Suprapubic skin (tissue), 4 donors: ENCODE measurements at regions not wholly inside any gene's neighbourhood (a gene's known extent, or its start where the extent isn't known, plus 50 kb on each side); places are given as distances from the start of the nearest gene placed in this dataset.

Experiments
- DNase-seq, 2 donors: peaks; one replicate each; pipeline ENCODE4 v3.0.0-alpha.2; 2019; ENCODE audit warnings: low spot score in 2 of 2
- H3K27ac ChIP-seq: fragments of 200-600 bp; sonication (generic); one replicate; pipeline ENCODE4 v1.5.1; 2019
- H3K27me3 ChIP-seq: fragments of 200-600 bp; sonication (generic); one replicate; pipeline ENCODE4 v1.5.1; 2019
- H3K36me3 ChIP-seq: fragments of 200-600 bp; sonication (generic); one replicate; pipeline ENCODE4 v1.5.1; 2019
- H3K4me1 ChIP-seq: fragments of 200-600 bp; sonication (generic); one replicate; pipeline ENCODE4 v1.5.1; 2019
- H3K4me3 ChIP-seq: fragments of 200-600 bp; sonication (generic); one replicate; pipeline ENCODE4 v1.5.1; 2019; ENCODE audit warnings: mild to moderate bottlenecking
- H3K9me3 ChIP-seq: fragments of 200-600 bp; sonication (generic); one replicate; pipeline ENCODE4 v1.5.1; 2019
- EP300 ChIP-seq: sonication (generic); formaldehyde crosslinking; IDR thresholded peaks from one replicate; pipeline ENCODE4 v1.6.1; 2017; ENCODE audit warnings: antibody characterized with exemption
- POLR2A ChIP-seq, 2 donors: fragments of 450-650 bp; IDR thresholded peaks; one replicate each; pipeline ENCODE4 v1.6.1; 2017; ENCODE audit warnings: antibody characterized with exemption in 2 of 2, mild to moderate bottlenecking in 2 of 2, moderate library complexity in 2 of 2
- POLR2AphosphoS5 ChIP-seq, 3 donors: sonication (generic); formaldehyde crosslinking; IDR thresholded peaks; one replicate each; pipeline ENCODE4 v1.6.1; 2017; ENCODE audit warnings: antibody characterized with exemption in 3 of 3
- whole genome bisulfite sequencing: methylation state at CpG from one replicate; pipeline ENCODE4 v1.1.5; 2018; 5-methylcytosine and 5-hydroxymethylcytosine counted together
- TF ChIP-seq, protein P1 (sequence below), 2 donors: fragments of 200-600 bp in 1 of 2; fragments of 450-650 bp in 1 of 2; sonication (generic) in 1 of 2; IDR thresholded peaks; one replicate each; pipeline ENCODE4 v1.5.1; 2016 to 2019; ENCODE audit warnings: antibody characterized with exemption in 2 of 2, mild to moderate bottlenecking in 1 of 2, moderate library complexity in 1 of 2

DNA sequence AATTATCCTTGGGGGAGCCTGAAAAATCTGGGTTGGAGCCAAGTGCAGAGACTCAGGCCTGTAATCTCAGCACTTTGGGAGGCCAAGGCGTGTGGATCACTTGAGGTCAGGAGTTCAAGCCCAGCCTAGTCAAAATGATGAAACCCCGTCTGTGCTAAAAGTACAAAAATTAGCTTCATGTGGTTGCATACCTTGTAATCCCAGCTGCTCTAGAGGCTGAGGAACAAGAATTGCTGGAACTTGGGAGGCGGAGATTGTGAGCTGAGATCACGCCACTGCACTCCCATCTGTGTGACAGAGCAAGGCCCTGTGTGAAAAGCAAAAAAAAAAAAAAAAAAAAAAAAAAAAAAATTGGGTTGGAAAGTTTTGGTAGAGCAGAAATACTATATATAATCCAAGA is 1563.6 kb upstream of the PRMT6 start:
- H3K4me1 ChIP-seq, result no peaks in the 10 kb centered on the region
- no peaks in the 10 kb centered on the region for H3K27me3 ChIP-seq
- DNase-seq, result no peak
- peaks cover 6% of the 10 kb centered on the region for H3K9me3 ChIP-seq
- 25% methylated on average over 4 of the region's 4 CpGs for WGBS
- no peaks in the 10 kb centered on the region for H3K36me3 ChIP-seq
- H3K4me3 ChIP-seq, result no peak overlapping the region
- TF ChIP-seq EP300 (no peak), POLR2AphosphoS5 (IDR thresholded peaks at IDR 0.05) (no peak), POLR2A (IDR thresholded peaks at IDR 0.05) (no peak)
- TF ChIP-seq, protein P1, sequence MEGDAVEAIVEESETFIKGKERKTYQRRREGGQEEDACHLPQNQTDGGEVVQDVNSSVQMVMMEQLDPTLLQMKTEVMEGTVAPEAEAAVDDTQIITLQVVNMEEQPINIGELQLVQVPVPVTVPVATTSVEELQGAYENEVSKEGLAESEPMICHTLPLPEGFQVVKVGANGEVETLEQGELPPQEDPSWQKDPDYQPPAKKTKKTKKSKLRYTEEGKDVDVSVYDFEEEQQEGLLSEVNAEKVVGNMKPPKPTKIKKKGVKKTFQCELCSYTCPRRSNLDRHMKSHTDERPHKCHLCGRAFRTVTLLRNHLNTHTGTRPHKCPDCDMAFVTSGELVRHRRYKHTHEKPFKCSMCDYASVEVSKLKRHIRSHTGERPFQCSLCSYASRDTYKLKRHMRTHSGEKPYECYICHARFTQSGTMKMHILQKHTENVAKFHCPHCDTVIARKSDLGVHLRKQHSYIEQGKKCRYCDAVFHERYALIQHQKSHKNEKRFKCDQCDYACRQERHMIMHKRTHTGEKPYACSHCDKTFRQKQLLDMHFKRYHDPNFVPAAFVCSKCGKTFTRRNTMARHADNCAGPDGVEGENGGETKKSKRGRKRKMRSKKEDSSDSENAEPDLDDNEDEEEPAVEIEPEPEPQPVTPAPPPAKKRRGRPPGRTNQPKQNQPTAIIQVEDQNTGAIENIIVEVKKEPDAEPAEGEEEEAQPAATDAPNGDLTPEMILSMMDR (IDR thresholded peaks at IDR 0.05), result no peak
- no peak overlapping the region for H3K27ac ChIP-seq

DNA sequence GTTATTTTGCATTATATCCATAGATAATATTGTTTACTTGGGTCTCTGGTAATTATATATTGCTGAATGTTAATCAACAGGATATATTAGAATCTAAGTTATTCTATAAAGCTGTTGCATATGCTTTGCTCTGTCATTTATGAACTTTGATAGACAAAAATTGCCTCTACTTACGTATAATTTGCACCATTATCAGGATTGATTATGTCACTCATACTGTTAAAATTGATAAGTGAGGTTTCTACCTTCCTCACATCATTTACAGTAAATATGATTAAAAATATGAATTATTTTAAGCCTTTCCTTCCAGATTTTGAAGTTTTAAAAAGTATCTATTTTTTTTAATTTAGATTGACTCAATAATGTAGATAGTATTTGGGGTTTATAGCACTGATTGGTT is 1540.4 kb upstream of the PRMT6 start:
- no peaks in the 10 kb centered on the region for H3K27me3 ChIP-seq
- TF ChIP-seq POLR2AphosphoS5 (IDR thresholded peaks at IDR 0.05) (no peak), POLR2A (IDR thresholded peaks at IDR 0.05) (no peak), EP300 (no peak)
- TF ChIP-seq, protein P1 (IDR thresholded peaks at IDR 0.05), result no peak
- no peaks in the 10 kb centered on the region for H3K9me3 ChIP-seq
- H3K4me3 ChIP-seq, result no peak overlapping the region
- WGBS, result 0% methylated on average over 1 of the region's 1 CpG
- H3K27ac ChIP-seq, result no peak overlapping the region
- no peaks in the 10 kb centered on the region for H3K36me3 ChIP-seq
- DNase-seq, result no peak
- H3K4me1 ChIP-seq, result no peaks in the 10 kb centered on the region

DNA sequence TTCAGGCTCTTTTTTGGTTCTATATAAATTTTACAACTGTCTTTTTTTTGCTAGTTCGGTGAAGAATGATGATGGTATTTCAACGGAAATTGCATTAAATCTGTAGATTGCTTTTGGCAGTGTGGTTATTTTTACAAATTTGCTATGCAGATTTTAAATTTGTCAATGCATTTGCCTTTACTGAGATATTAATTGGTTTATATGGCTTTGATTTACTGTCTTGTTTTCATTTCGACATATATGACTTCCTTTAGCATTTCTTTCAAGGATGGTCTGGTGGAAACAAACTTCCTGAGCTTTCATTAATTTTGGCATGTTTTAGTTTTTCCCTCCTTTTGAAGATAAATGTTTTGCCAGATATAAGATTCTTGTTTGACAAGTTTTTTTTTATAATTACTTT is 1522.5 kb upstream of the PRMT6 start:
- Histone ChIP-seq H3K4me3 (no peak overlapping the region), H3K27me3 (no peaks in the 10 kb centered on the region), H3K9me3 (no peaks in the 10 kb centered on the region), H3K4me1 (no peaks in the 10 kb centered on the region), H3K36me3 (no peaks in the 10 kb centered on the region), H3K27ac (no peak overlapping the region)
- WGBS, result 42% methylated on average over 3 of the region's 3 CpGs
- TF ChIP-seq POLR2AphosphoS5 (IDR thresholded peaks at IDR 0.05) (no peak), EP300 (no peak), POLR2A (IDR thresholded peaks at IDR 0.05) (no peak)
- TF ChIP-seq, protein P1 (IDR thresholded peaks at IDR 0.05), result no peak
- no peak for DNase-seq

DNA sequence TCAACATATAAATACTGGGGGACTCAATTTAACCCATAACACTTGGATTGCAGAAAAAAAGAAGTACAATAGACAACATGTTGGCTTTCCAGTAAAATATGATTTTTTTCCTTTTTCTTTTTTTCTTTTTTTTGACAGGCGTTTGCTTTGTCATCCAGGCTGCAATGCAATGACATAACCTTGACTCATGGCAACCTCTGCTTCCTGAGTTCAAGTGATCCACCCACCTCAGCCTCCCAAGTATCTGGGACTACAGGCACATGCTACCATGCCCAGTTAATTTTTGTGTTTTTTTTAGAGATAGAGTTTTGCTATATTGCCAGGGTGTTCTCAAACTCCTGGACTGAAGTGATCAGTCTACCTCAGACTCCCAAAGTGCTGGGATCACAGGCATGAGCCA is 1512.0 kb upstream of the PRMT6 start:
- Histone ChIP-seq H3K9me3 (no peaks in the 10 kb centered on the region), H3K4me3 (no peak overlapping the region), H3K27ac (no peak overlapping the region), H3K4me1 (no peaks in the 10 kb centered on the region), H3K27me3 (no peaks in the 10 kb centered on the region), H3K36me3 (no peaks in the 10 kb centered on the region)
- no peak for TF ChIP-seq EP300
- no peak for TF ChIP-seq POLR2AphosphoS5 (IDR thresholded peaks at IDR 0.05)
- TF ChIP-seq, protein P1 (IDR thresholded peaks at IDR 0.05), result no peak
- no peak for TF ChIP-seq POLR2A (IDR thresholded peaks at IDR 0.05)
- no peak for DNase-seq
- WGBS, result 76% methylated on average over 1 of the region's 1 CpG

DNA sequence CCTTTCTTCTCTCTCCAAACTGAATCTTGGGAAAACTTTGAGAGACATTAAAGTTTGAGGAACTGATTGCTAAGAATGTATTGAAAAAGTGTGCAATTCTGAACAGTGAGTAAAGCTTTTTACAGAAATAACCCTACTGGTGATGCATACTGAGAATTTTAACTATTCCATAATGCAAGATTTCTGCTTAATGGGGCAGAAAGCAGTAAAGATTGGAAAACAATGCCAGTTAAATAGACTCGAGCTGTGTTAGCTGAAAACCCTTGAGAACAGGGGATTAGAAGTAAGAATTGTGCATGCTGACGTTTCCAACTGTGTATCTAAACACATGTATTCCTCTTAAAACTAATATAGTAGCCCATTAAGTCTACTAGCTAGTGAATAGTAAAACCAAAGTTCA is 1500.2 kb upstream of the PRMT6 start:
- Histone ChIP-seq H3K4me3 (no peak overlapping the region), H3K9me3 (no peaks in the 10 kb centered on the region), H3K27me3 (no peaks in the 10 kb centered on the region), H3K36me3 (no peaks in the 10 kb centered on the region), H3K27ac (no peak overlapping the region), H3K4me1 (no peaks in the 10 kb centered on the region)
- TF ChIP-seq POLR2AphosphoS5 (IDR thresholded peaks at IDR 0.05) (no peak), POLR2A (IDR thresholded peaks at IDR 0.05) (no peak), EP300 (no peak)
- TF ChIP-seq, protein P1 (IDR thresholded peaks at IDR 0.05), result no peak
- 55% methylated on average over 2 of the region's 2 CpGs for WGBS
- no peak for DNase-seq
